ENCODE measurements at regions not wholly inside any gene's neighbourhood (a gene's known extent, or its start where the extent isn't known, plus 50 kb on each side); places are given as distances from the start of the nearest gene placed in this dataset.

DNA sequence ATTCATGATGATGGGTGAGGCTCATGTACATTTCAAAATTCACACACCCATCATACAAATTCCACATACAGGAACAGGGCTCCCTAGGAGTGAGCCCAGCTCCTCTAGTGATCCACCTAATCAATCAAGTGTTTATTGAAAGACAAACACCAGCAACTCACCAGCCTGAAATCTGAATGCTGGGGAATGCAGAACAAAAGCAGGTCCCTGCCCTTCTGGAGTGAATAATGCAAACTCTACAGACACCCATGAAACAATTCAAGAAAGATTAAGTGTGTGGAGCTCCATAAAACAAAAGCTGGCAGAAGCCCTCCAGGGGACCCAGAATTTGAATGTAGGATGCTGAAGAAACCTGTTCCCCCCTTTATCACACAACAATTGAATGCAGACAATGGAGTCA lies 396.7 kb upstream of the JARID2 start:
- TF ChIP-seq, protein P1, sequence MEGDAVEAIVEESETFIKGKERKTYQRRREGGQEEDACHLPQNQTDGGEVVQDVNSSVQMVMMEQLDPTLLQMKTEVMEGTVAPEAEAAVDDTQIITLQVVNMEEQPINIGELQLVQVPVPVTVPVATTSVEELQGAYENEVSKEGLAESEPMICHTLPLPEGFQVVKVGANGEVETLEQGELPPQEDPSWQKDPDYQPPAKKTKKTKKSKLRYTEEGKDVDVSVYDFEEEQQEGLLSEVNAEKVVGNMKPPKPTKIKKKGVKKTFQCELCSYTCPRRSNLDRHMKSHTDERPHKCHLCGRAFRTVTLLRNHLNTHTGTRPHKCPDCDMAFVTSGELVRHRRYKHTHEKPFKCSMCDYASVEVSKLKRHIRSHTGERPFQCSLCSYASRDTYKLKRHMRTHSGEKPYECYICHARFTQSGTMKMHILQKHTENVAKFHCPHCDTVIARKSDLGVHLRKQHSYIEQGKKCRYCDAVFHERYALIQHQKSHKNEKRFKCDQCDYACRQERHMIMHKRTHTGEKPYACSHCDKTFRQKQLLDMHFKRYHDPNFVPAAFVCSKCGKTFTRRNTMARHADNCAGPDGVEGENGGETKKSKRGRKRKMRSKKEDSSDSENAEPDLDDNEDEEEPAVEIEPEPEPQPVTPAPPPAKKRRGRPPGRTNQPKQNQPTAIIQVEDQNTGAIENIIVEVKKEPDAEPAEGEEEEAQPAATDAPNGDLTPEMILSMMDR (IDR thresholded peaks at IDR 0.05; ENCODE audit: unreplicated experiment), result no peak
- Mint-ChIP-seq H3K4me3 (ENCODE audit: low read depth) (no peak overlapping the region), H3K4me1 (ENCODE audit: low read depth) (peaks cover 5% of the 10 kb centered on the region), H3K36me3 (ENCODE audit: insufficient read depth) (peaks cover 1% of the 10 kb centered on the region), H3K27me3 (peaks cover 8% of the 10 kb centered on the region), H3K27ac (no peak overlapping the region), H3K9me3 (ENCODE audit: low read depth) (peaks cover 6% of the 10 kb centered on the region)
- DNase-seq (ENCODE audit: low spot score, unreplicated experiment), result no peak

DNA sequence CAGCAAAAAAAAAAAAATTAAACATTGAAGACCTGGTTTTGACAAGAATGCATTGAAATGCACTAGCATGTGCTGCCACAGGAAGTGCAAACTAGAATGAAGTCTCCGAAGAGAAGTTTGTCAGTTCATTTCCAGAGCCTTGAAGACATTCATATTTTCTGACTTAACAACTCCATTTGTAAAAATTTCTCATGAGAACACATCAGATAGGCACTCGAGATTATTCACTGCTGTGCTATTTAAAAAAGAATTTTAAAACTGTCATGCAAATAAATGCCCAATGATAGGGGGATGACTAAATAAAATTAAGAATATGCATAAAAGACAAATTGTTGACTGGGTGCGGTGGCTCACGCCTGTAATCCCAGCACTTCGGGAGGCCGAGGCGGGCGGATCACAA lies 394.6 kb upstream of the JARID2 start:
- no peak for DNase-seq (ENCODE audit: low spot score, unreplicated experiment)

DNA sequence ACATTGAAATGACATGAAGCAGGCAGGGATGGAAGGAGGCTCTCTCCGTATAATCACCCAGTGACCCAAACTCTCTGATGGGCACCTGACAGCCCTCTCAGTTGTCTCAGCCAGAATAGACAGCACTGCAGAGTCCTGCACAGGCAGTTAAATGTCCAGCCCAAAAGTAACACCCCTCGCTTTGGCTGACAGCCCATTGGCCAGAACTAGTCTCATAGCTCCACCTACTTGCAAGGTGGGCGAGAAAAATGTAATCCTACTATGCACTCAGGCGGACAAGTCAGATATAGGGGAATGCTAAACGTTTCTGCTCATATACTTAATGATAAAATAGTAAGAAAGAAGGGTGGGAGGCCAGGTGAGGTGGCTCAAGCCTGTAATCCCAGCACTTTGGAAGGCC lies 393.5 kb upstream of the JARID2 start:
- peaks cover 7% of the 10 kb centered on the region for H3K4me1 Mint-ChIP-seq (ENCODE audit: low read depth)
- peaks cover 3% of the 10 kb centered on the region for H3K9me3 Mint-ChIP-seq (ENCODE audit: low read depth)

More for the DNA sequence above, 394.6 kb upstream of the JARID2 start:
- Mint-ChIP-seq H3K4me1 (ENCODE audit: low read depth) (peaks cover 7% of the 10 kb centered on the region), H3K4me3 (ENCODE audit: low read depth) (no peak overlapping the region), H3K36me3 (ENCODE audit: insufficient read depth) (no peaks in the 10 kb centered on the region), H3K27me3 (peaks cover 6% of the 10 kb centered on the region), H3K27ac (no peak overlapping the region), H3K9me3 (ENCODE audit: low read depth) (peaks cover 3% of the 10 kb centered on the region)
- TF ChIP-seq, protein P1 (IDR thresholded peaks at IDR 0.05; ENCODE audit: unreplicated experiment), result no peak

DNA sequence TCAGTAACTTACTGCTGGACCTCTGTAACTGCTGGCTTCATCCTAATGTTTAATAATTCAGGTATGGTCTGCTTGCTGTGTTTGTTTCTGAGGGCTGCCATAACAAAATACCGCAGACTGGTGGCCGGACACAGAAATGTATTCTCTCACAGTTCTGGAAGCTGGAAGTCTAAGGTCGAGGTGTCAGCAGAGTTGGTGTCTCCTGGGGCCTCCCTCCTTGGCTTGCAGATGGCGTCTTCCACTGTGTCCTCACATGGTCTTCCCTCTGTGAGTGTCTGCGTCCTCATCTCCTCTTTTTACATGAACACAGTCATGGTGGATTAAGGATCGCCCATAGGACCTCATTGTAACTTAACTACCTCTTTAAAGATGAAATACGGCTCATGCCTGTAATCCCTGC lies 389.7 kb upstream of the JARID2 start:
- H3K4me3 Mint-ChIP-seq (ENCODE audit: low read depth), result no peak overlapping the region
- no peak overlapping the region for H3K27ac Mint-ChIP-seq
- no peaks in the 10 kb centered on the region for H3K36me3 Mint-ChIP-seq (ENCODE audit: insufficient read depth)
- H3K27me3 Mint-ChIP-seq, result peaks cover 5% of the 10 kb centered on the region
- TF ChIP-seq, protein P1 (IDR thresholded peaks at IDR 0.05; ENCODE audit: unreplicated experiment), result no peak
- no peak for DNase-seq (ENCODE audit: low spot score, unreplicated experiment)
- H3K9me3 Mint-ChIP-seq (ENCODE audit: low read depth), result peaks cover 3% of the 10 kb centered on the region
- peaks cover 8% of the 10 kb centered on the region for H3K4me1 Mint-ChIP-seq (ENCODE audit: low read depth)

More for the DNA sequence above, 393.5 kb upstream of the JARID2 start:
- H3K27ac Mint-ChIP-seq, result no peak overlapping the region
- DNase-seq (ENCODE audit: low spot score, unreplicated experiment), result no peak
- H3K27me3 Mint-ChIP-seq, result peaks cover 5% of the 10 kb centered on the region
- H3K36me3 Mint-ChIP-seq (ENCODE audit: insufficient read depth), result no peaks in the 10 kb centered on the region
- TF ChIP-seq, protein P1 (IDR thresholded peaks at IDR 0.05; ENCODE audit: unreplicated experiment), result no peak
- H3K4me3 Mint-ChIP-seq (ENCODE audit: low read depth), result no peak overlapping the region

DNA sequence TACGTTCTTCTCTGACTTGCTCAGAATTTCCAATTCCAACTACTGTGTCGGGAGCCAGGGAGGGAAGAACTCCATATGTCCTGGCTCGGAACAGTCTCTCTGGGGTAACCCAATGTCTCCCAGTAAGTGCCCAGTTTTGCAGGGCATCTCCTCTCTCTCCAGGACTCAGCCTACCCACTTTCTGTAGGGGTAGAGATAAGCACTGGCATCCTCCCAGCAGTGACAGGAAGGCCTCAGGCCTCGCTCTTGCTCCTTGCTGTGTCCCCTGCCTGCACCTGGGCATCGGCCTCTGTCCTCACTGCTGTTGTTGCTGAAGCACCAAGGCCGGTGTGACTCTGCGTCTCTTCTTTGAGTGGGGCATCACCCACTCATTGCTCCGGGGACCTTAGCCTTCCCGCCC lies 388.9 kb upstream of the JARID2 start:
- Mint-ChIP-seq H3K4me1 (ENCODE audit: low read depth) (peaks cover 8% of the 10 kb centered on the region), H3K27ac (no peak overlapping the region), H3K4me3 (ENCODE audit: low read depth) (no peak overlapping the region), H3K27me3 (peaks cover 5% of the 10 kb centered on the region), H3K36me3 (ENCODE audit: insufficient read depth) (no peaks in the 10 kb centered on the region), H3K9me3 (ENCODE audit: low read depth) (peaks cover 3% of the 10 kb centered on the region)
- DNase-seq (ENCODE audit: low spot score, unreplicated experiment), result no peak
- TF ChIP-seq, protein P1 (IDR thresholded peaks at IDR 0.05; ENCODE audit: unreplicated experiment), result no peak

All from progenitor cell of endocrine pancreas (in vitro differentiated cells).